SK-N-SH (cell line): ENCODE measurements at regions not wholly inside any gene's neighbourhood (a gene's known extent, or its start where the extent isn't known, plus 50 kb on each side); places are given as distances from the start of the nearest gene placed in this dataset.

Experiments
- CTCF ChIA-PET: fragments of 300-600, 350-600 bp; formaldehyde crosslinking; extraction: SDS; loops from one replicate; lab custom pipeline; 2021; lab: Yijun Ruan, JAX
- POLR2A ChIA-PET: fragments of 350-600 bp; sonication (Branson Sonifier 250); formaldehyde crosslinking; extraction: SDS; loops from one replicate; lab custom pipeline; 2020; ENCODE audit warnings: antibody characterized with exemption, inconsistent platforms; lab: Yijun Ruan, JAX
- DNase-seq: peaks from one replicate; pipeline ENCODE4 v3.0.0; 2012
- H2AFZ ChIP-seq: fragments of 200-600 bp; sonication (generic); 2 replicates; pipeline ENCODE4 v1.8.1; 2016; ENCODE audit warnings: antibody characterized with exemption, mild to moderate bottlenecking, low read depth
- H3F3A ChIP-seq: fragments of 200-600 bp; sonication (generic); replicated peaks from 2 replicates; pipeline ENCODE3; 2016; ENCODE audit warnings: antibody characterized with exemption, mild to moderate bottlenecking; ENCODE audit not compliant: insufficient read depth
- H3K27ac ChIP-seq, 2 experiments: fragments of 200-500 bp in 1 of 2; fragments of 200-600 bp in 1 of 2; sonication (Bioruptor generic) in 1 of 2; sonication (generic), shearing (Covaris generic) in 1 of 2; 2 replicates each; pipeline versions ENCODE4 v1.5.1 to v1.6.1; 2014 to 2016; ENCODE audit warnings: low read depth in 2 of 2, inconsistent platforms in 1 of 2, low read length in 1 of 2, mild to moderate bottlenecking in 1 of 2, mixed read lengths in 1 of 2
- H3K27me3 ChIP-seq: fragments of 200-600 bp; sonication (generic), shearing (Covaris generic); 2 replicates; pipeline ENCODE4 v1.6.1; 2016; ENCODE audit warnings: mixed run types; ENCODE audit not compliant: insufficient read depth
- H3K36me3 ChIP-seq, 2 experiments: fragments of 200-500 bp in 1 of 2; fragments of 200-600 bp in 1 of 2; sonication (Bioruptor generic) in 1 of 2; sonication (generic) in 1 of 2; replicated peaks in 1 of 2; 2 replicates each; pipeline versions ENCODE3 to v1.5.1; 2014 to 2016; ENCODE audit warnings: low read length in 1 of 2, mild to moderate bottlenecking in 1 of 2; ENCODE audit not compliant: insufficient read depth in 2 of 2, control insufficient read depth in 1 of 2
- H3K4me1 ChIP-seq, 2 experiments: fragments of 200-500 bp in 1 of 2; fragments of 200-600 bp in 1 of 2; sonication (Bioruptor generic) in 1 of 2; sonication (generic), shearing (Covaris generic) in 1 of 2; 2 replicates each; pipeline versions ENCODE4 v1.5.1 to v1.6.1; 2014 to 2016; ENCODE audit warnings: low read depth in 1 of 2, low read length in 1 of 2, mixed run types in 1 of 2; ENCODE audit not compliant: insufficient read depth in 2 of 2, control insufficient read depth in 1 of 2
- H3K4me2 ChIP-seq: fragments of 200-600 bp; sonication (generic), shearing (Covaris generic); 2 replicates; pipeline ENCODE4 v1.6.1; 2017; ENCODE audit warnings: mixed run types
- H3K4me3 ChIP-seq, 2 experiments: fragments of 200-500 bp in 1 of 2; fragments of 200-600 bp in 1 of 2; sonication (Bioruptor generic) in 1 of 2; sonication (generic), shearing (Covaris generic) in 1 of 2; 2 replicates each; pipeline versions ENCODE4 v1.5.1 to v1.8.1; 2014 to 2016; ENCODE audit warnings: low read depth in 2 of 2, inconsistent platforms in 1 of 2, low read length in 1 of 2, mild to moderate bottlenecking in 1 of 2, mixed read lengths in 1 of 2, moderate library complexity in 1 of 2
- H3K79me2 ChIP-seq: fragments of 200-600 bp; sonication (generic); 2 replicates; pipeline ENCODE4 v1.8.1; 2017; ENCODE audit warnings: mild to moderate bottlenecking; ENCODE audit not compliant: insufficient read depth
- H3K9ac ChIP-seq: fragments of 200-600 bp; sonication (generic); 2 replicates; pipeline ENCODE4 v1.6.1; 2017; ENCODE audit warnings: mixed run types
- H3K9me2 ChIP-seq: fragments of 200-600 bp; sonication (generic); 2 replicates; pipeline ENCODE4 v1.6.1; 2017; ENCODE audit warnings: mixed run types
- H3K9me3 ChIP-seq: fragments of 200-600 bp; sonication (generic); 2 replicates; pipeline ENCODE4 v1.6.1; 2017; ENCODE audit warnings: mixed run types, mild to moderate bottlenecking, moderate library complexity
- H4K20me1 ChIP-seq: fragments of 200-600 bp; sonication (generic); 2 replicates; pipeline ENCODE4 v1.6.1; 2017; ENCODE audit warnings: mild to moderate bottlenecking, mixed run types; ENCODE audit not compliant: insufficient read depth
- FOXJ3 ChIP-seq: sonication (generic); formaldehyde crosslinking; IDR thresholded peaks from 2 replicates; pipeline ENCODE4 v1.5.1; 2020; ENCODE audit warnings: mild to moderate bottlenecking, missing genetic modification reagents
- GABPA ChIP-seq: IDR thresholded peaks from 2 replicates; pipeline ENCODE4 v1.4.0; 2012; ENCODE audit warnings: low read depth, mild to moderate bottlenecking
- IRF3 ChIP-seq: fragments of 150-350 bp; IDR thresholded peaks from 2 replicates; pipeline ENCODE4 v1.6.1; 2016; ENCODE audit warnings: mild to moderate bottlenecking, low read depth, low read length
- REST ChIP-seq: IDR thresholded peaks from 2 replicates; pipeline ENCODE4 v1.6.1; 2012; ENCODE audit warnings: mild to moderate bottlenecking, low read depth, low read length, moderate library complexity
- SIN3A ChIP-seq: IDR thresholded peaks from 2 replicates; pipeline ENCODE4 v1.6.1; 2012; ENCODE audit warnings: low read depth, mild to moderate bottlenecking, low read length, moderate library complexity, borderline replicate concordance
- TEAD4 ChIP-seq: IDR thresholded peaks from 2 replicates; pipeline ENCODE4 v1.4.0; 2012; ENCODE audit warnings: mild to moderate bottlenecking, borderline replicate concordance; ENCODE audit not compliant: insufficient read depth
- WGBS: methylation state at CpG from one replicate; pipeline ENCODE4 v1.1.6; 2017; ENCODE audit warnings: low lambda C conversion rate; 5-methylcytosine and 5-hydroxymethylcytosine counted together

- TF ChIP-seq REST: no peak
- no peak for TF ChIP-seq FOXJ3 (CRISPR knock-in tag)
- no peak for TF ChIP-seq IRF3
Measured at GRCh38 chr1:36699113-36699911, 216.6 kb upstream of the CSF3R start (continued).

- Histone ChIP-seq H3K4me2 (no peak overlapping the region), H2AFZ (no peak overlapping the region), H3K36me3 (no peaks in the 10 kb centered on the region), H3K4me3 (no peak overlapping the region), H3K27me3 (no peaks in the 10 kb centered on the region), H4K20me1 (no peaks in the 10 kb centered on the region), H3K79me2 (no peaks in the 10 kb centered on the region), H3K9me3 (no peaks in the 10 kb centered on the region), H3K9ac (no peak overlapping the region), H3F3A (no peaks in the 10 kb centered on the region), H3K27ac (no peak overlapping the region), H3K9me2 (no peaks in the 10 kb centered on the region), H3K4me1 (no peaks in the 10 kb centered on the region; a peak in 1 of 4 replicates)
- TF ChIP-seq TEAD4 (no peak), GABPA (no peak), SIN3A (no peak)
- DNase-seq: no peak
- ChIA-PET POLR2A (no interaction called here), CTCF (interaction anchor here (0.7 to 2.2 kb wide), 6 partner anchors 110 to 736 kb away, joined by 3 to 9 read pairs (median 4); no protein-coding TSS in a partner anchor)
- WGBS: 26% methylated on average over 4 of the region's 4 CpGs
Measured at GRCh38 chr1:36697836-36698605, 215.3 kb upstream of the CSF3R start.
